HUES6 (cell line): ENCODE measurements at regions not wholly inside any gene's neighbourhood (a gene's known extent, or its start where the extent isn't known, plus 50 kb on each side); places are given as distances from the start of the nearest gene placed in this dataset.
"Not testable (repeated sequence)": the region's sequence is repeated elsewhere in the genome, so short reads cannot be mapped to it uniquely, and the experiment has no call there.

Experiments
- H3K27ac ChIP-seq: 2 replicates; pipeline ENCODE4 v1.7.0; 2013; ENCODE audit warnings: low read depth, mild to moderate bottlenecking, low read length, inconsistent platforms
- H3K27me3 ChIP-seq: 2 replicates; pipeline ENCODE4 v1.6.1; 2013; ENCODE audit warnings: low read length; ENCODE audit not compliant: control insufficient read depth, insufficient read depth
- H3K36me3 ChIP-seq: 2 replicates; pipeline ENCODE4 v1.6.1; 2013; ENCODE audit warnings: low read length; ENCODE audit not compliant: control insufficient read depth, insufficient read depth
- H3K4me1 ChIP-seq: 2 replicates; pipeline ENCODE4 v1.6.1; 2013; ENCODE audit warnings: low read length; ENCODE audit not compliant: control insufficient read depth, insufficient read depth
- H3K4me3 ChIP-seq: 2 replicates; pipeline ENCODE4 v1.5.1; 2013; ENCODE audit warnings: low read depth, low read length
- H3K9ac ChIP-seq: one replicate; pipeline ENCODE4 v1.6.1; 2013; ENCODE audit warnings: mild to moderate bottlenecking, low read length
- H3K9me3 ChIP-seq: 2 replicates; pipeline ENCODE4 v1.6.1; 2013; ENCODE audit warnings: low read depth, low read length; ENCODE audit not compliant: control insufficient read depth, insufficient read depth

DNA sequence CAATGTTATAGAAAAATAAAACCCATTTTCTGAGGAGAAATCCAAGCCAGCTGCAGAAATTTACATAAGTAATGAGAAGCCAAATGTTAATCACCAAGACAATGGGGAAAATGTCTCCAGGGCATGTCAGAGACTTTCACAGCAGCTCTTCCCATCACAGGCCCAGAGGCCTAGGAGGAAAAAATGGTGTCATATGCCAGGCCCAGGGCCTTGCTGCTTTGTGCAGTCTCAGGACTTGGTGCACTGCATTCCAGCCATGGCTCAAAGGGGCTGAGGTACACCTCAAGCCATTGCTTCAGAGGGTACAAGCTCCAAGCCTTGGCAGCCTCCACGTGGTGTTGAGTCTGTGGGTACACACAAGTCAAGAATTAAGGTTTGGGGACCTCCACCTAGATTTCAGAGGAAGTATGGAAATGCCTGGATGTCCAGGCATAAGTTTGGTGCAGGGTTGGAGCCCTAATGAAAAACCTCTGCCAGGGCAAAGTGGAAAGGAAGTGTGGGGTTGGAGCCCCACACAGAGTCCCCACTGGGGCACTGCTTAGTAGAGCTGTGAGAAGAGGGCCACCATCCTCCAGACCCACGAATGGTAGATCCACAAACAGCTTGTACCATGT, 163.0 kb downstream of the THBS2 start:
- H3K36me3 ChIP-seq, H3K27ac ChIP-seq, H3K9ac ChIP-seq, H3K4me3 ChIP-seq, H3K4me1 ChIP-seq, H3K27me3 ChIP-seq: not testable (repeated sequence)
- H3K9me3 ChIP-seq, result peaks cover 66% of the 10 kb centered on the region

GRCh38 chr6:169088762-169089161, 164.9 kb downstream of the THBS2 start:
- Histone ChIP-seq H3K4me1 (no peaks in the 10 kb centered on the region), H3K27me3 (no peaks in the 10 kb centered on the region), H3K36me3 (no peaks in the 10 kb centered on the region), H3K9ac (no peak overlapping the region), H3K4me3 (no peak overlapping the region), H3K9me3 (peaks cover 64% of the 10 kb centered on the region), H3K27ac (no peak overlapping the region)

DNA sequence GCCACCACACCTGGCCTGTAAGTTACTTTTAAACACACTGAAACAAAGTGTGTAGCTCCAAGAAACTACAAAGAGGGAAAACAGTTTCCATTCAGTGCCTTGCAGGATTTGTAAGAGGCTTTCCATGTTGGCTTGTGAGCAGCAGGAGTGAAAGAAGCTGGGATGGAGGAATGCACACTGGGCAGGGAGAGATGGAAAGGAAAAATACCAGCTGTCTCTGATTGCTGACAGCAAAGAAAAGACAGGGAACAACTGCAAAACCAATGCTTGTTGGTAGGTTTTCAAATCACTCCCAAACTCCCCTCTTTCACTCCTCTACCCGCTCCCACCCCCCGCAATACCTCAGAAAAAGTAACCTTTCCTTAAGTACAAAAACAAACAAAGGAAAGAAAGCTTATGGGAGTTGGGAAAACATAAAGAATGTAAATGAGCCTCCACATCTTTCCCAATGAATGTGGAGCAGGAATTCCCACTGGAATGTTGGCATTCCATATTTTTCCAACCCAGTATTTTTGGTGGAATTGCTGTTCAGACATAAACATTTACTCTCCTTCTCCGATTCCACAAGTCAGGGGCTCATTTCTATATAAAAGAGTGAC, 166.1 kb downstream of the THBS2 start:
- H3K9me3 ChIP-seq, result peaks cover 54% of the 10 kb centered on the region
- H3K27ac ChIP-seq, result no peak overlapping the region
- no peak overlapping the region for H3K9ac ChIP-seq
- no peaks in the 10 kb centered on the region for H3K27me3 ChIP-seq
- no peaks in the 10 kb centered on the region for H3K36me3 ChIP-seq
- no peaks in the 10 kb centered on the region for H3K4me1 ChIP-seq
- H3K4me3 ChIP-seq, result no peak overlapping the region

GRCh38 chr6:169086616-169087015, 167.0 kb downstream of the THBS2 start:
- not testable (repeated sequence) for H3K9ac ChIP-seq, H3K27ac ChIP-seq, H3K4me3 ChIP-seq, H3K4me1 ChIP-seq, H3K27me3 ChIP-seq, H3K36me3 ChIP-seq
- peaks cover 46% of the 10 kb centered on the region for H3K9me3 ChIP-seq

DNA sequence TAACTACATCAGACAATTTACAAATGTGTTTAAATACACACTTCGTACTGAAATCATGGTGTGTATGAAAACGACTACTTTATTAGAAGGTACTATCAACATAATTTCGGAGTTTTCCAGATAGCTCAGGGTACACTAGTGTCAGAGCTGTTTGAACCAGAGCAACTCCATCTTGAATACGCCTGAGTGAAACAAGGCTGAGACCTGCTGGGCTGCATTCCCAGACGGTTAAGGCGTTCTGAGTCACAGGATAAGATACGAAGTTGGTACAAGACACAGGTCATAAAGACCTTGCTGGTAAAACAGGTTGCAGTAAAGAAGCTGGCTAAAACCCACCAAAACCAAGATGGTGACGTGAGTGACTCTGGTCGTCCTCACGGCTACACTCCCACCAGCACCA, 167.6 kb downstream of the THBS2 start:
- Histone ChIP-seq H3K4me3 (no peak overlapping the region), H3K4me1 (no peaks in the 10 kb centered on the region), H3K27me3 (no peaks in the 10 kb centered on the region), H3K36me3 (no peaks in the 10 kb centered on the region), H3K9me3 (peaks cover 40% of the 10 kb centered on the region), H3K27ac (no peak overlapping the region), H3K9ac (no peak overlapping the region)

DNA sequence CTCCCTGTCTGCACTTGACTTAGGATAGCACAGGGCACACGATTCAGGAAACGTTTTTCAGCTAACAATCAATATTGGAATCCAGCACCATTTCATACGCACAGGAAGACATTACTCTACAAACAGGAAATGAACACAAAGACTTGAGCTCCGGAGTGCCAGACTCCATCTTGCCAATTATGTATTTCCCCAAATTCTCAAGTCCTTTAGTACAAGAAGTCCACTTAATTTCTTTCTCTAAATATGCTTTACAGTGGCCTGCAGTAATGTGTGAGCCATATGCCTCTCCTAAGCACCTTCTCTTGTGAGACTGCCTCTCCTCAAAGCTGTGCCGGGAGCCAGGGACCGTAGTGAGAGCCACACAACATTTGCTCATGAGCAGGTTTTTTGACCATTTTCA, 168.2 kb downstream of the THBS2 start:
- no peaks in the 10 kb centered on the region for H3K4me1 ChIP-seq
- no peaks in the 10 kb centered on the region for H3K36me3 ChIP-seq
- H3K9me3 ChIP-seq, result peaks cover 34% of the 10 kb centered on the region
- no peak overlapping the region for H3K4me3 ChIP-seq
- no peak overlapping the region for H3K9ac ChIP-seq
- no peaks in the 10 kb centered on the region for H3K27me3 ChIP-seq
- H3K27ac ChIP-seq, result no peak overlapping the region

- not testable (repeated sequence) for H3K4me1 ChIP-seq, H3K27ac ChIP-seq, H3K9ac ChIP-seq, H3K36me3 ChIP-seq, H3K4me3 ChIP-seq, H3K27me3 ChIP-seq
- H3K9me3 ChIP-seq, result peaks cover 25% of the 10 kb centered on the region
These were observed 169.1 kb downstream of the THBS2 start for GRCh38 chr6:169084557-169084956.

DNA sequence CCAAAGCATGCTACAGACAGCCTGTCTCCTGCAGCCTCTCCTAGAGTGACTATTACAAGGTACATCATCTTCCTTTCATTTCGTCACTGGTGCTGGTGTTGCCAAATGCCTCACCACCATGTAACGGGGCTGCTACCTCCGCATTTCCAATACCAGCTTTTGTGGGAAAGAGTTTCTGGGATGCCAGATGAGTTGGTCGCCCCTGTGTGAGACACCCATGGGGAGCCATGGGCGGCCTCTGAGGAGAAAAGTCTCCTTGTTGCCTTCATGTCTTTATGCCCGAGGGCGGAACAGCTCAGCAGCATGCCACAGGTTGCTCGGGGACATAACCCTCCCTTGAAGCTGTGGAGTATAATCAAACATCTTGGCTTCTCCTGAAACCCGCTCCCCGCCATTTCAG, 169.6 kb downstream of the THBS2 start:
- H3K27me3 ChIP-seq, result no peaks in the 10 kb centered on the region
- no peak overlapping the region for H3K4me3 ChIP-seq
- H3K9ac ChIP-seq, result no peak overlapping the region
- no peak overlapping the region for H3K27ac ChIP-seq
- H3K36me3 ChIP-seq, result no peaks in the 10 kb centered on the region
- H3K9me3 ChIP-seq, result peaks cover 20% of the 10 kb centered on the region
- H3K4me1 ChIP-seq, result no peaks in the 10 kb centered on the region

- H3K9ac ChIP-seq, result no peak overlapping the region
- no peak overlapping the region for H3K4me3 ChIP-seq
- H3K9me3 ChIP-seq, result peaks cover 15% of the 10 kb centered on the region
- no peaks in the 10 kb centered on the region for H3K4me1 ChIP-seq
- no peak overlapping the region for H3K27ac ChIP-seq
- H3K36me3 ChIP-seq, result no peaks in the 10 kb centered on the region
- H3K27me3 ChIP-seq, result no peaks in the 10 kb centered on the region
These were observed 170.2 kb downstream of the THBS2 start for GRCh38 chr6:169083508-169083874.

GRCh38 chr6:169082817-169083507, 170.7 kb downstream of the THBS2 start:
- no peaks in the 10 kb centered on the region for H3K27me3 ChIP-seq
- H3K9me3 ChIP-seq, result peaks cover 15% of the 10 kb centered on the region; the same call in 1 of the 2 replicates
- no peaks in the 10 kb centered on the region for H3K4me1 ChIP-seq
- no peaks in the 10 kb centered on the region for H3K36me3 ChIP-seq
- no peak overlapping the region for H3K4me3 ChIP-seq
- no peak overlapping the region for H3K9ac ChIP-seq
- H3K27ac ChIP-seq, result no peak overlapping the region

DNA sequence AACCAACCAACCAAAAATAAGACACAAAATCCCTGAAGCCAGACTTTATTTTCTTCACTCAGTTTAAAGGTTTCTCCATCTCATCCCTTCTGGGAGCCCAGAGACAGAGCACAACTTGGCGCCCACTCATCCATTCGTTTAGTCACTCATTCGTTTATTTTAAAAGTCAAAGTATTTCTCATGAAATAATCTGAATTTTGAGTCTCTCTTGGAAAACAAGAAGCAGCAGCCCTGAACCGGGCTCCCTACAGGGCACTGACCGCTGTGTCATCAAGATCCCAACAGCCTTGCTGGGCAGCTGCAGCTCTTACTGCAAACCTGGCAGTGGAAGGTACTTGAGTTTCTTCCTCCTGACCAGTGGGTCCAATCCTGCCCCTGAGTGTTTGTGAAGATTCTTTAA, 171.6 kb downstream of the THBS2 start:
- Histone ChIP-seq H3K36me3 (no peaks in the 10 kb centered on the region), H3K9ac (no peak overlapping the region), H3K4me1 (no peaks in the 10 kb centered on the region), H3K4me3 (no peak overlapping the region), H3K27ac (no peak overlapping the region), H3K9me3 (peaks cover 9% of the 10 kb centered on the region; the same call in 1 of the 2 replicates), H3K27me3 (no peaks in the 10 kb centered on the region)
